GM13977 (cell line): ENCODE measurements at regions not wholly inside any gene's neighbourhood (a gene's known extent, or its start where the extent isn't known, plus 50 kb on each side); places are given as distances from the start of the nearest gene placed in this dataset.

ENCODE experiments used
- DNase-seq: peaks from one replicate; pipeline ENCODE4 v3.0.0; 2012; ENCODE audit warnings: low spot score
- CTCF ChIP-seq: IDR thresholded peaks from 2 replicates; pipeline ENCODE4 v1.5.1; 2012; ENCODE audit warnings: mild to moderate bottlenecking, control low read depth; ENCODE audit not compliant: insufficient read depth; ENCODE audit errors: extremely low read depth, missing control alignments
- in situ Hi-C: fragments of 300-500 bp; cut with MboI; formaldehyde crosslinking; loops from one replicate; pipeline ENCODE4 v1.12.0; 2022; ENCODE audit warnings: low sequenced_read_pairs, low pct_unique_long_range_greater_than_20kb, mixed read lengths, inconsistent platforms; ENCODE audit not compliant: unreplicated experiment

- in situ Hi-C loops = no loop called here
- TF ChIP-seq CTCF = no peak
- DNase-seq = no peak
Measured at GRCh38 chr7:156091519-156092080, 279.3 kb upstream of the SHH start.

- TF ChIP-seq CTCF = no peak
- in situ Hi-C loops = no loop called here
- no peak for DNase-seq
Measured at GRCh38 chr7:156090988-156091387, 278.7 kb upstream of the SHH start.

- DNase-seq = no peak
- in situ Hi-C loops = no loop called here
- TF ChIP-seq CTCF = no peak
Measured at GRCh38 chr7:156089222-156089621, 277.0 kb upstream of the SHH start.

- no peak for TF ChIP-seq CTCF
- in situ Hi-C loops = no loop called here
- DNase-seq = no peak
Measured at GRCh38 chr7:156088115-156088514, 275.9 kb upstream of the SHH start.

GRCh38 chr7:156082048-156083040 is 270.1 kb upstream of the SHH start:
- DNase-seq = no peak

GRCh38 chr7:156080596-156080995 is 268.3 kb upstream of the SHH start:
- TF ChIP-seq CTCF = no peak
- in situ Hi-C loops = no loop called here
- no peak for DNase-seq

More at GRCh38 chr7:156082048-156083040, 270.1 kb upstream of the SHH start:
- TF ChIP-seq CTCF = no peak
- in situ Hi-C loops = no loop called here
